Mesendoderm (in vitro differentiated cells): ENCODE measurements at regions not wholly inside any gene's neighbourhood (a gene's known extent, or its start where the extent isn't known, plus 50 kb on each side); places are given as distances from the start of the nearest gene placed in this dataset.
"Not testable (repeated sequence)": the region's sequence is repeated elsewhere in the genome, so short reads cannot be mapped to it uniquely, and the experiment has no call there.

Experiments
- DNase-seq: peaks from one replicate; pipeline ENCODE4 v3.0.0; 2013
- H2AK5ac ChIP-seq: 2 replicates; pipeline ENCODE4 v1.6.1; 2013; ENCODE audit warnings: low read length, inconsistent platforms
- H2BK120ac ChIP-seq: 2 replicates; pipeline ENCODE4 v1.6.1; 2013; ENCODE audit warnings: low read depth, mild to moderate bottlenecking, low read length, moderate library complexity, mixed read lengths
- H2BK15ac ChIP-seq: replicated peaks from 2 replicates; pipeline ENCODE4 v1.6.1; 2013; ENCODE audit warnings: low read depth, mild to moderate bottlenecking, moderate library complexity
- H2BK5ac ChIP-seq: 2 replicates; pipeline ENCODE4 v1.6.1; 2013; ENCODE audit warnings: low read length, inconsistent platforms
- H3K18ac ChIP-seq: 2 replicates; pipeline ENCODE4 v1.6.1; 2013; ENCODE audit warnings: mild to moderate bottlenecking, low read length, mixed read lengths
- H3K23ac ChIP-seq: one replicate; pipeline ENCODE4 v1.6.1; 2013; ENCODE audit warnings: low read length
- H3K27ac ChIP-seq: 2 replicates; pipeline ENCODE4 v1.5.1; 2013; ENCODE audit warnings: low read depth, mild to moderate bottlenecking, inconsistent platforms, low read length, moderate library complexity
- H3K27me3 ChIP-seq: 2 replicates; pipeline ENCODE4 v1.6.1; 2013; ENCODE audit warnings: low read length, control low read depth, mild to moderate bottlenecking, inconsistent platforms; ENCODE audit not compliant: insufficient read depth, poor library complexity
- H3K36me3 ChIP-seq: 2 replicates; pipeline ENCODE4 v1.6.1; 2013; ENCODE audit warnings: low read length, inconsistent platforms; ENCODE audit not compliant: control insufficient read depth, insufficient read depth
- H3K4ac ChIP-seq: one replicate; pipeline ENCODE4 v1.6.1; 2013; ENCODE audit warnings: low read depth, mild to moderate bottlenecking, low read length, moderate library complexity
- H3K4me1 ChIP-seq: 2 replicates; pipeline ENCODE4 v1.6.1; 2013; ENCODE audit warnings: low read depth, low read length, inconsistent platforms; ENCODE audit not compliant: control insufficient read depth
- H3K4me2 ChIP-seq: 2 replicates; pipeline ENCODE4 v1.6.1; 2013; ENCODE audit warnings: low read length
- H3K4me3 ChIP-seq: 2 replicates; pipeline ENCODE4 v1.5.1; 2013; ENCODE audit warnings: mild to moderate bottlenecking, low read length
- H3K56ac ChIP-seq: one replicate; pipeline ENCODE4 v1.6.1; 2013; ENCODE audit warnings: low read length
- H3K79me1 ChIP-seq: 2 replicates; pipeline ENCODE4 v1.6.1; 2013; ENCODE audit warnings: low read length, inconsistent platforms
- H3K79me2 ChIP-seq: 2 replicates; pipeline ENCODE4 v1.6.1; 2013; ENCODE audit warnings: mild to moderate bottlenecking, low read length; ENCODE audit not compliant: control insufficient read depth, insufficient read depth
- H3K9ac ChIP-seq: 2 replicates; pipeline ENCODE4 v1.6.1; 2013; ENCODE audit warnings: low read length, inconsistent platforms
- H4K5ac ChIP-seq: one replicate; pipeline ENCODE4 v1.6.1; 2013; ENCODE audit warnings: low read length
- H4K8ac ChIP-seq: one replicate; pipeline ENCODE4 v1.6.1; 2013; ENCODE audit warnings: low read depth, mild to moderate bottlenecking, control low read depth, low read length, moderate library complexity
- WGBS: extraction: QIAGEN DNeasy Blood & Tissue Kit; methylation state at CpG from one replicate; pipeline ENCODE4 v1.1.7; 2013; ENCODE audit warnings: low lambda C conversion rate, missing lambda C conversion rate; ENCODE audit not compliant: insufficient coverage; ENCODE audit errors: extremely low coverage; 5-methylcytosine and 5-hydroxymethylcytosine counted together

DNA sequence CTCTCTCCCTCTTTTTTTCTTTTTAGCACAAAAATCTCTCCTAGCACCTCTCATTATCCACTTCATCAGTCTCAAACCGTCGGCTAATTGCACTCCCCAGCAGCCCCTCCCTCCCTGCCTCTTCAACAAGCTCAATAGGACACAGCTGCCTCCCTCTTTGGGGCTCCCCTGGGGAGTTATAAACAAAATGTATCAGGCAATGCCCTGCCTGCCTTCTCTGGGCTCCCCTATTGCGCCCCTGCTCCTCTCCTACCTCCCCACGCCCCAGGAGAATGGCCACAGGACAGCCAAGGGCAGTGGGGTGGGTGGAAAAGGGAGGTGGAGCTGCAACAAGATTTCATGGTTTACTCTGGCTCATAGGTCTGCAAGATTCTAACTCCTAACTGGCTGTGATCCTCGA is 147.1 kb upstream of the GRIK3 start:
- Histone ChIP-seq H2BK5ac (no peak overlapping the region), H3K4me3 (no peak overlapping the region), H3K36me3 (no peaks in the 10 kb centered on the region), H2AK5ac (no peak overlapping the region), H2BK15ac (no peak overlapping the region), H4K5ac (no peak overlapping the region), H3K79me1 (no peaks in the 10 kb centered on the region), H3K23ac (no peak overlapping the region), H3K27me3 (no peaks in the 10 kb centered on the region), H3K18ac (peak overlapping the region; percentile 0), H4K8ac (no peak overlapping the region), H3K79me2 (no peaks in the 10 kb centered on the region), H3K4me1 (no peaks in the 10 kb centered on the region), H3K4ac (no peak overlapping the region), H3K27ac (no peak overlapping the region), H3K56ac (peak overlapping the region; percentile 19), H2BK120ac (no peak overlapping the region), H3K4me2 (no peak overlapping the region), H3K9ac (no peak overlapping the region)
- no CpG with 5 or more reads among the region's 5 CpGs for WGBS
- DNase-seq, result no peak

DNA sequence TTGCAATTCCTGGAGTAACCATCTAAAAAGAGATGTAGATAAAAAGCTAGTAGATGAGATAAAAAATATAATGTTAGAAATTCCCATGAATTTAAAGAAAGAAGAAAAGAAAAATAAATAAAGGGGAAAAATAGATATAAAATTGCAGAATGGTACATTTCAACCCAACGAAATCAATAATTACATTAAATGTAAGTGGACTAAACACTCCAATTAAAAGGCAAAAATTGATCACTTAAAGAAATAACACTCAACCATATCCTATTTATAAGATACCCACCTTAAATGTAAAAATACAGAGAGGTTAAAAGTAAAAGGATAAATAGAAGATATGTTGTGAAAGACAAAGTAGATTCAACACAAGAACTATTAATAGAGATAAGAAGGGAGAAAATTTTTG is 150.5 kb upstream of the GRIK3 start:
- no peaks in the 10 kb centered on the region for H3K36me3 ChIP-seq
- H4K5ac ChIP-seq, result no peak overlapping the region
- H2BK5ac ChIP-seq, result no peak overlapping the region
- no peak overlapping the region for H3K9ac ChIP-seq
- no peak overlapping the region for H2BK15ac ChIP-seq
- no peak overlapping the region for H3K4me2 ChIP-seq
- H3K27me3 ChIP-seq, result no peaks in the 10 kb centered on the region
- no peak overlapping the region for H3K23ac ChIP-seq
- no CpG with 5 or more reads among the region's 1 CpG for WGBS
- no peak overlapping the region for H3K27ac ChIP-seq
- no peaks in the 10 kb centered on the region for H3K79me2 ChIP-seq
- no peak overlapping the region for H2BK120ac ChIP-seq
- DNase-seq, result no peak
- no peak overlapping the region for H3K18ac ChIP-seq
- H3K79me1 ChIP-seq, result no peaks in the 10 kb centered on the region
- no peak overlapping the region for H4K8ac ChIP-seq
- peaks cover 9% of the 10 kb centered on the region for H3K4me1 ChIP-seq
- H3K56ac ChIP-seq, result no peak overlapping the region
- no peak overlapping the region for H3K4ac ChIP-seq
- no peak overlapping the region for H3K4me3 ChIP-seq
- no peak overlapping the region for H2AK5ac ChIP-seq

DNA sequence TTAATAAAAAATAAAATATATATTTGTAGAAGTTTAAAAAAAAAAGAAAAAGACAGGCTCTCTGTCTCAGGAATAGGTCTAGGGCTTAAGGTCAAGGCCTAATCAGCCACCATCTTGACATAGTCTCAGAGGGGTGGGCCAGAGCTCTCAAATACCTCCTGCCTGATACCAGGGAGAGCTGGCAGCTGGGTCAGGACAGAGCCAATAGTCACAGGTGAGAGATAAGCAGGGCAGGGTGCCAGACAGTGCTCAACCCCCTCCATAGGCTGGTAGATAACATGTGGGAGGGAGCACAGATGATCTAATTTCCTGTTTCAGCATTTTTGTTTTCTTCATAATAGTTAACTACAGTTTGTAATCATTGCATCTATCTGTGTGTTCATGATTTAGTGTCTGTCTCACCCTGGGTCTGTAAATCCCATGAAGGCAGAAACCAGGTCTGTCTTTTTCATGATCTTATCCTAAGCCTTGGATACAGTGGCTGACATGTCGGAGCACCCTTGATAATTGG is 152.0 kb upstream of the GRIK3 start:
- Histone ChIP-seq H3K18ac (no peak overlapping the region), H3K79me1 (no peaks in the 10 kb centered on the region), H3K4me3 (no peak overlapping the region), H3K27ac (peak overlapping the region; percentile 14), H3K4me2 (no peak overlapping the region), H3K56ac (no peak overlapping the region), H4K5ac (no peak overlapping the region), H3K36me3 (no peaks in the 10 kb centered on the region), H2BK15ac (no peak overlapping the region), H3K79me2 (no peaks in the 10 kb centered on the region), H3K4me1 (peaks cover 9% of the 10 kb centered on the region), H4K8ac (no peak overlapping the region), H2AK5ac (no peak overlapping the region), H3K27me3 (no peaks in the 10 kb centered on the region), H3K9ac (no peak overlapping the region), H2BK120ac (no peak overlapping the region), H3K4ac (no peak overlapping the region), H3K23ac (no peak overlapping the region), H2BK5ac (peak overlapping the region; percentile 60)
- peak; percentile 96 for DNase-seq
- no CpG with 5 or more reads among the region's 1 CpG for WGBS

DNA sequence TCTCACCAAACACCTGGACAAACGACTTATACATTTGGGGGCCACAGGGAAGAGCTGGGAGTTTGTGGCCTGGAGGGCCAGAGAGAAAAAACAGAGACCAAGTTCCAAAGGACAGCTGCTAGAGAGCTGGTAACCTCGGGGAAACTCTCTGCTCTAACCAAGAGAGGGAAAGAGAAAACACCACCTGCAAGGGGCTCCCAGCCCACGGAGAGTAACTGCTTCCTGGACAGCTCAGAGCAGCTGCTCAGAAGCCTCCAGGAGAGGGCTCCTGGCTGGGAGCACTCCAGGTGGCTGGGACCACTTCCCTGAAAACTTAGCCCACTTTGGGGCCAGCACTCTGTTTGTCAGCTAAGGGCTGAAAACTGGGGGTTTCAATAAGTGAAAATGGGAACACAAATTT is 154.8 kb upstream of the GRIK3 start:
- Histone ChIP-seq H3K27me3 (no peaks in the 10 kb centered on the region), H4K5ac (no peak overlapping the region), H4K8ac (no peak overlapping the region), H3K36me3 (no peaks in the 10 kb centered on the region), H2BK5ac (peak overlapping the region; percentile 33), H3K79me2 (no peaks in the 10 kb centered on the region), H3K4me1 (peaks cover 9% of the 10 kb centered on the region), H3K27ac (no peak overlapping the region), H3K56ac (no peak overlapping the region), H3K79me1 (no peaks in the 10 kb centered on the region), H3K23ac (peak overlapping the region; percentile 52), H3K4ac (peak overlapping the region; percentile 79), H3K18ac (peak overlapping the region; percentile 9), H2BK15ac (no peak overlapping the region), H2BK120ac (peak overlapping the region; percentile 90), H3K9ac (no peak overlapping the region), H3K4me2 (no peak overlapping the region), H2AK5ac (peak overlapping the region; percentile 60), H3K4me3 (no peak overlapping the region)
- no CpG with 5 or more reads among the region's 3 CpGs for WGBS
- no peak for DNase-seq

DNA sequence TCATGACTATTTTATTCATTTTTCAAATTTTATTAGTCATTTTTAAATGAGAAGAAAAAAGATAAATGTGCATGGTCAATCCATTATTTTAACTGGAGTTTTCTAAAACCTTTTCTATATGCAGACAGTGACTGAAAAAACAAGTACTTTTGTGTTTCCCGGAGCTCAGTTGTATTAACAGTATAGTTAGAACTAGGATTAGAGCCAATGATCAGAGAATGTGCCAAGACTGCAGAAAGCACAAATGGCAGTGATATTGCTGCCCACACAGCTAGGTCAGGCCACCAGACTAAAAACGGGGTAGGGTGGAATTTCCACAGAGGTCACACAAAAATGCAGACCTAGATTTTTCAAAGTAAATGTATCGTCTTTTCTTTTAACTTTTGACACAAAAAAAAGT is 163.1 kb upstream of the GRIK3 start:
- no CpG with 5 or more reads among the region's 3 CpGs for WGBS

DNA sequence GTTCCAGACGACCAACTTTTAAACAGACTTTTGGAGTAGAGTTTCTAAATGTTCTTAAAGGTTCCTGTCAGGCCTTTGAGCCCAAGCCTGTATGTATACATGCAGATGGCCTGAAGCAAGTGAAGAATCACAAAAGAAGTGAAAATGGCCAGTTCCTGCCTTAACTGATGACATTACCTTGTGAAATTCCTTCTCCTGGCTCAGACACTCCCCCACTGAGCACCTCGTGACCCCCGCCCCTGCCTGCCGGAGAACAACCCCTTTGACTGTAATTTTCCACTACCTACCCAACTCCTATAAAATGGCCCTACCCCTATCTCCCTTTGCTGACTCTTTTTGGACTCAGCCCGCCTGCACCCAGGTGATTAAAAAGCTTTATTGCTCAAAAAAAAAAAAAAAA is 180.0 kb upstream of the GRIK3 start:
- no CpG with 5 or more reads among the region's 5 CpGs for WGBS
- H3K4me1 ChIP-seq, result not testable (repeated sequence)

More for the DNA sequence above, 163.1 kb upstream of the GRIK3 start:
- Histone ChIP-seq H2BK15ac (no peak overlapping the region), H4K8ac (no peak overlapping the region), H2BK120ac (no peak overlapping the region), H3K56ac (no peak overlapping the region), H3K27ac (no peak overlapping the region), H3K4me3 (no peak overlapping the region), H2AK5ac (no peak overlapping the region), H3K23ac (no peak overlapping the region), H3K79me2 (no peaks in the 10 kb centered on the region), H3K27me3 (no peaks in the 10 kb centered on the region), H3K36me3 (no peaks in the 10 kb centered on the region), H3K9ac (no peak overlapping the region), H3K4ac (no peak overlapping the region), H3K4me1 (no peaks in the 10 kb centered on the region), H3K18ac (no peak overlapping the region), H3K4me2 (no peak overlapping the region), H2BK5ac (no peak overlapping the region), H4K5ac (no peak overlapping the region), H3K79me1 (no peaks in the 10 kb centered on the region)
- no peak for DNase-seq

More for the DNA sequence above, 180.0 kb upstream of the GRIK3 start:
- H3K4ac ChIP-seq, H2AK5ac ChIP-seq, H2BK5ac ChIP-seq, H4K5ac ChIP-seq, H3K4me3 ChIP-seq, H3K18ac ChIP-seq, H4K8ac ChIP-seq, H3K79me1 ChIP-seq, H3K27me3 ChIP-seq, H3K4me2 ChIP-seq, H2BK15ac ChIP-seq, H3K36me3 ChIP-seq, H3K56ac ChIP-seq, H3K9ac ChIP-seq, H3K23ac ChIP-seq, H3K79me2 ChIP-seq, H2BK120ac ChIP-seq, H3K27ac ChIP-seq: not testable (repeated sequence)
- peak; percentile 93 for DNase-seq
